PC-3 (cell line): ENCODE measurements at regions not wholly inside any gene's neighbourhood (a gene's known extent, or its start where the extent isn't known, plus 50 kb on each side); places are given as distances from the start of the nearest gene placed in this dataset.

ENCODE experiments used
- CTCF ChIP-seq: fragments of 300-600 bp; sonication (generic); conservative IDR thresholded peaks from 2 replicates; pipeline ENCODE4 v1.5.1; 2017; ENCODE audit warnings: antibody characterized with exemption, low read depth, mild to moderate bottlenecking, low read length
- EZH2 ChIP-seq: fragments of 300-600 bp; sonication (generic); IDR thresholded peaks from one replicate; pipeline ENCODE4 v1.6.1; 2017; ENCODE audit warnings: antibody characterized with exemption, mild to moderate bottlenecking, low read length; ENCODE audit not compliant: unreplicated experiment

GRCh38 chr10:43904301-43904700 lies 255.6 kb upstream of the ZNF32 start:
- TF ChIP-seq CTCF (no peak), EZH2 (no peak)
